ENCODE measurements at regions not wholly inside any gene's neighbourhood (a gene's known extent, or its start where the extent isn't known, plus 50 kb on each side); places are given as distances from the start of the nearest gene placed in this dataset.

DNA sequence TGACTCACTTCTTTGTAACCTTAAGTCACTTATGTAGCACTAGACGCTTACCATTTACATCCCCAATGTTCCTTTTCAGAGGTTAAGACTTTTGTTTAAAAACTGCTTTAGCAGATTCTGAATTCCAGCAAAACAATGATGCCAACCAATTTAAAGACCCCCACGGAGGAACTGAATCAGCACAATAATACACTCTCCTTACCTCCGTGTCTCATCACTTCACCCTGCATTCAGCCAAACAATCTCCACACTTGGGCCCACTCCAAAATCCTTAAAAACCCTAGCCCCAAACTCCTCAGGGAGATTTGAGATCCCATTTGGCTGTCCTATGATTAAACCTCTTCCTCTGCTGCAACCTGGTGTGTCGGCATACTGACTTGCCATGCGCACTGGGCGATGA is 153.9 kb downstream of the B3GNT2 start:
- Mint-ChIP-seq H3K36me3 (ENCODE audit: insufficient read depth) (no peaks in the 10 kb centered on the region), H3K27me3 (no peaks in the 10 kb centered on the region), H3K27ac (ENCODE audit: low read depth) (no peak overlapping the region), H3K9me3 (no peaks in the 10 kb centered on the region), H3K4me3 (no peak overlapping the region), H3K4me1 (no peaks in the 10 kb centered on the region)
- DNase-seq (ENCODE audit: low spot score in 2 of 2) (no peak), ATAC-seq (replicated peaks; ENCODE audit: extremely low read depth, poor library complexity, severe bottlenecking) (no peak)

DNA sequence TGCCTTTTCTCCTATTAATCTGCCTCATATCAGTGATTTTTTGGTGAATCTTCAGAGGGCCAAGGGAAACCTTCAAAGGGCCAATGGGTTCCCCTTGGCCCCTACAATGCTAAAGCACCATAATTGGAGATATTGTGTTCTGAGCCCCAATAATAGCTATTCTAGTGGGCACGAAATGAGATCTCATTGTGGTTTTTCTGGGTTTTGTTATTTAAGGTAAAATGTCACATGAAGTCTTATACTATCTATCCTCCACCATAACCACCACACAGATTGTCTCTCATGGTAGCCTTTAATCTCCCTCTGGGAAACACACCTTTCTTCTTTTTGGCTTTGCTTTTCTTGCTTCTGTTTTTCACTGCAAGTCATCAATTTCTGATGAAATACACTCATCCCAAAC is 152.8 kb downstream of the B3GNT2 start:
- ATAC-seq (replicated peaks; ENCODE audit: extremely low read depth, poor library complexity, severe bottlenecking) (no peak), DNase-seq (ENCODE audit: low spot score in 2 of 2) (no peak)
- Mint-ChIP-seq H3K9me3 (no peaks in the 10 kb centered on the region), H3K36me3 (ENCODE audit: insufficient read depth) (no peaks in the 10 kb centered on the region), H3K27me3 (no peaks in the 10 kb centered on the region), H3K4me1 (no peaks in the 10 kb centered on the region), H3K27ac (ENCODE audit: low read depth) (no peak overlapping the region), H3K4me3 (no peak overlapping the region)

DNA sequence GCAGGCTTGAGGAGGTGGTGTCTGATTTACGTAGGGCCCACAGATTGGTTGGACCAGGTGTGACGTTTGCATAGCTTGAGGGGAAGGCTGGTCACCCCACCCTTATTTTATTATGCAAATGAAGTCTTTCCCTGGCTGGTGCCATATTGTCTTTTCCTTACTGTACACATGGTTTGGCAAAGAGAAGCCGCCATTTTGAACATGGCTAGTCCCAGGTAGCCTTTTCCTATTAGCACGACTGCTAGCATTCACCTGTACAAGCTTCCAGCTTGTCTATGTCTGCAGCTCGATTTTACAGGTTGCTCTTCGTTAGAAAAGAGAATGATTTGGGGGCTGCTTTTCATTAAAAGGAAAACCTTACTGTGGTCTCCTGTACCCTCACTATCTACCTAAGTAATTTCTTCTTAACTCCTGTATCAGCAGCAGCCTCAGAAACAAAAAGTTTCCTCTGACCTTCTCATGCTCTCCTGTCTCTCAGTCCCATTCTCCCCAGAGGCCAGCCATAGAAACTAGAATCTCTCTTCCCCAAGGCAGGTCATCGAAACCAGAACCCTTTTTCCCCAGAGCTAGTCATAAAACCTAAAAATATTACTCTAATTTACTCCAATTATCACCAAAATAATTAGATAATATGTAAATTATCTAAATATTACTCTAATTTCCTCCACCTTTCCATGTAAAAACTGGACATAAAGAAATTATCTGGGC is 151.8 kb downstream of the B3GNT2 start:
- Mint-ChIP-seq H3K9me3 (no peaks in the 10 kb centered on the region), H3K36me3 (ENCODE audit: insufficient read depth) (no peaks in the 10 kb centered on the region), H3K27me3 (no peaks in the 10 kb centered on the region), H3K4me1 (no peaks in the 10 kb centered on the region), H3K4me3 (no peak overlapping the region), H3K27ac (ENCODE audit: low read depth) (no peak overlapping the region)
- DNase-seq (ENCODE audit: low spot score in 2 of 2) (no peak), ATAC-seq (replicated peaks; ENCODE audit: extremely low read depth, poor library complexity, severe bottlenecking) (no peak)

DNA sequence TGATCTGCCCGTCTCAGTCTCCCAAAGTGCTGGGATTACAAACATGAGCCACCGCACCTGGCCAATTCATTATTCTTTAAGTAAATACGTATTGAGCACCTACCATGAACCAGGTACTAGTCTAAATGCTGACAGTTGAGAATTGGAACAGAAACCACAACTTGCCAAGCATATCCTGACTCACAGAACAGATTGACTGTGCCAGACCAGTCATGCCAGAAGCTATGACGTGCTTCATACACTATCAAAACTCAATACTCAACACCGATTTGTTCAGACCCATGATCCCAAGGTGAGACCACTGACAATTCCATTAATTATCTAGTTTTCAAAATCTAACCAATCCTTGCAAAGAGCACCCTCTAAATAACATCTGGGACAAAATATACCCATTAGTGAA is 148.6 kb downstream of the B3GNT2 start:
- Mint-ChIP-seq H3K27ac (ENCODE audit: low read depth) (no peak overlapping the region), H3K27me3 (no peaks in the 10 kb centered on the region), H3K4me1 (no peaks in the 10 kb centered on the region), H3K4me3 (no peak overlapping the region), H3K9me3 (no peaks in the 10 kb centered on the region), H3K36me3 (ENCODE audit: insufficient read depth) (no peaks in the 10 kb centered on the region)
- ATAC-seq (replicated peaks; ENCODE audit: extremely low read depth, poor library complexity, severe bottlenecking) = no peak
- DNase-seq (ENCODE audit: low spot score in 2 of 2) = no peak

DNA sequence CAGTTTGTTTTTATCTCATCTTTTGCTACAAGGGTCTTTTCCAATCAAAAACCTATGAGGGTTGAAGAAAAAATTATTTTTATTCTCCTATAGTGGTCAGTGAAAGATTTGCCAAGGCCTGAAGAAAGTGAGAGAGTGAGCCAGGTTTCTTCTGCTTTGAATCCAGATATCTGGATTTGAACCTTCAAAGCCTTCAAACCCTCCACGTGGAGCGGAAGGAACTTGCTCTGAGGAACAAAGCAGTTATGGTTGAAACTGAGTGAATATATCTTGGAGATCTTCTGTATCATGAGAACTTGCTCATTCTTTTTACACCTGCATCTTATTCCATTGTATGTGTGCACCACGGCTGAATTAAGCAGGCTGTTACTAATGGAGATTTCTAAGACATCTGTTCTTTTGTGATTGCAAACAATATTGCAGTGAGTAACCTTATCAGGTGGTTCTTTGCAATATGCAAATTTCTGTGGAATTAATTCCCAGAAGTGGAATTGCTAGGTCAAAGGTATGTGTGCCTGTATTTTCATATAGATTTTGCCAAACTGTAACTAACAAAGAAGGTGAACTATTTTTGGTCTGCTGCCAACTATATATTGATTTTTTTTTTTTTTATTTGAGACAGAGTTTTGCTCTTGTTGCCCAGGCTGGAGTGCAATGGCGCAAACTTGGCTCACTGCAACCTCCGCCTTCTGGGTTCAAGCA is 147.9 kb downstream of the B3GNT2 start:
- no peak for ATAC-seq (replicated peaks; ENCODE audit: extremely low read depth, poor library complexity, severe bottlenecking)
- Mint-ChIP-seq H3K36me3 (ENCODE audit: insufficient read depth) (no peaks in the 10 kb centered on the region), H3K9me3 (no peaks in the 10 kb centered on the region), H3K4me3 (no peak overlapping the region), H3K27me3 (no peaks in the 10 kb centered on the region), H3K4me1 (no peaks in the 10 kb centered on the region), H3K27ac (ENCODE audit: low read depth) (no peak overlapping the region)
- DNase-seq (ENCODE audit: low spot score in 2 of 2) = no peak

DNA sequence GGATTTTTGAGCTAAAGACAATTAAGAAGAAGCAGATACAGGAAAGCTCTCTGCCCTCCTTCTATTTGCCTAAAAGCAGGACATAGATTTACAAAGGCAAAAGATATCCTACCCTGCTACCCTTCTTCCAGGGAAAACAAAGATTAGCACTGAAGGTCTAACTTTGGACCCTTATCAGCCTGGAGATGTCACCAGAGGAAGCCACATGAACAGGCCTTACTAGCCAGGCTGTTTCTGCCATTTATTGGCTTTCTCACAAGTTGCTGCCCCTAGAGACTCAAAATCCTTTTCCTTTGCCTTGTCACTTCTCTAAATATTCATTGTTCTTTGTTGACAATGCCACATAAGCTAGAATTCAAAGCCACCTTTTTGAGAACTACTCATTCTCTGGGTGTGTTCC is 147.3 kb downstream of the B3GNT2 start:
- Mint-ChIP-seq H3K36me3 (ENCODE audit: insufficient read depth) (peaks cover under 1% of the 10 kb centered on the region), H3K27ac (ENCODE audit: low read depth) (no peak overlapping the region), H3K27me3 (no peaks in the 10 kb centered on the region), H3K9me3 (no peaks in the 10 kb centered on the region), H3K4me1 (no peaks in the 10 kb centered on the region), H3K4me3 (no peak overlapping the region)
- ATAC-seq (replicated peaks; ENCODE audit: extremely low read depth, poor library complexity, severe bottlenecking) = no peak
- DNase-seq (ENCODE audit: low spot score in 2 of 2) = no peak

DNA sequence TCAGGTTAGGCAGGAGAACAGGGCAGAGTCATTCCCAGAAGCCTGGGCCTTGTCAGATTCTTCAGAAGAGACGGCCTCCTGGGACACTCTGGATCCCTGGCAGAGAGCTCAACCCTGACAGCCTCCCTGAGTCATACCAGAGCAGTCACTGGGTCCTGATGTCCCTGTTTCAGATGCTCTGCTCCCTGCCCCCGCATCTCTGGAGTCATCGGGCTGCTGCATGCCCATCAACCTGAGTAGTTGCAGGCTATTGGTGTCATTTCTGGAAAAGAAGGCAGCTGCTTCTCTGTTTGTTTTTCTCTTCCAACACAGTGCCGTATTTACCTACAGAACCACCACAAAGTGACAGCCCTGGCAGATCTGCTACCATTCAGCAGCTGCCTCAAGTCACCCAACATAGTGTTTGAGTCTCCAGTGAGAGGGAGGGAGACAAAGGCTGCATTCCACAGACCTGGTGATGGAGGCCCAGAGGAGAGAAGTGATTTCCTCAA is 145.1 kb downstream of the B3GNT2 start:
- no peaks in the 10 kb centered on the region for H3K27me3 Mint-ChIP-seq
- H3K27ac Mint-ChIP-seq (ENCODE audit: low read depth) = no peak overlapping the region
- H3K9me3 Mint-ChIP-seq = no peaks in the 10 kb centered on the region
- ATAC-seq (replicated peaks; ENCODE audit: extremely low read depth, poor library complexity, severe bottlenecking) (no peak), DNase-seq (ENCODE audit: low spot score in 2 of 2) (no peak)
- peaks cover 3% of the 10 kb centered on the region for H3K36me3 Mint-ChIP-seq (ENCODE audit: insufficient read depth)
- no peaks in the 10 kb centered on the region for H3K4me1 Mint-ChIP-seq
- no peak overlapping the region for H3K4me3 Mint-ChIP-seq

DNA sequence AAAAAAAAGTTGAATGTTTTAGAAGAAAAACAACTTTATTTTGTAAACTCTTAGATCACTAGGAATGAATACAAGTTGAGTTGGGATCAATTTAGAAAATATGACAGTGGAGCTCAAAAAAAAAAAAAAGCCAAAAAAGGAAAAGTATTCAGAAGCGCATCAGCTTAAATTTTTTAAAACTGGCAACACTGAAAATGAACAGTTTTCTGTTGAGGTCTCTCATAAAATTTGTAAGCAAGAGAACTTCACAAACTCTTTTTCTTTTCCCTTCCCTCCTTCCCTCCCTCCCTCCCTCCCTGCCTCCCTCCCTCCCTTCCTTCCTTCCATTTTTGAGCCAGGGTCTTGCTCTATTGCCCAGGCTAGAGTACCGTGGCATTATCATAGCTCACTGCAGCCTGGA is 143.9 kb downstream of the B3GNT2 start:
- H3K27me3 Mint-ChIP-seq = no peaks in the 10 kb centered on the region
- no peak overlapping the region for H3K27ac Mint-ChIP-seq (ENCODE audit: low read depth)
- no peak overlapping the region for H3K4me3 Mint-ChIP-seq
- no peak for DNase-seq (ENCODE audit: low spot score in 2 of 2)
- ATAC-seq (replicated peaks; ENCODE audit: extremely low read depth, poor library complexity, severe bottlenecking) = no peak
- H3K4me1 Mint-ChIP-seq = peaks cover 4% of the 10 kb centered on the region
- no peaks in the 10 kb centered on the region for H3K9me3 Mint-ChIP-seq
- peaks cover 3% of the 10 kb centered on the region for H3K36me3 Mint-ChIP-seq (ENCODE audit: insufficient read depth)

DNA sequence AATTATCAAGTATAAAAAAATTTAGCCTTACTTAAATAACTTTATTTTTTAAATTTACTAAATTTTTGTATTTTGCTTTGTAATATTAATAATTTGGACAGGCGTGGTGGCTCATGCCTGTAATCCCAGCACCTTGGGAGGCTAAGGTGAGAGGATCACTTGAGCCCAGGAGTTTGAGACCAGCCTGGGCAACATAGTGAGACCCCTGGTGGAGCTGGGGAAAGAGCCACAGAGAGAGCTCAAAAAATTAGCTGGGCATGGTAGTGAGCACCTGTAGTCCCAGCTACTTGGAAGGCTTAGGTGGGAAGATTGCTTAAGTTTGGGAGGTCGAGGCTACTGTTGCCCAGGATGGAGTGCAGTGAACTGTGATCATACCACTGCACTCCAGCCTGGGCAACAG is 143.5 kb downstream of the B3GNT2 start:
- Mint-ChIP-seq H3K27me3 (no peaks in the 10 kb centered on the region), H3K27ac (ENCODE audit: low read depth) (no peak overlapping the region), H3K36me3 (ENCODE audit: insufficient read depth) (peaks cover 3% of the 10 kb centered on the region), H3K9me3 (no peaks in the 10 kb centered on the region), H3K4me3 (no peak overlapping the region), H3K4me1 (peaks cover 9% of the 10 kb centered on the region)
- no peak for ATAC-seq (replicated peaks; ENCODE audit: extremely low read depth, poor library complexity, severe bottlenecking)
- no peak for DNase-seq (ENCODE audit: low spot score in 2 of 2)

DNA sequence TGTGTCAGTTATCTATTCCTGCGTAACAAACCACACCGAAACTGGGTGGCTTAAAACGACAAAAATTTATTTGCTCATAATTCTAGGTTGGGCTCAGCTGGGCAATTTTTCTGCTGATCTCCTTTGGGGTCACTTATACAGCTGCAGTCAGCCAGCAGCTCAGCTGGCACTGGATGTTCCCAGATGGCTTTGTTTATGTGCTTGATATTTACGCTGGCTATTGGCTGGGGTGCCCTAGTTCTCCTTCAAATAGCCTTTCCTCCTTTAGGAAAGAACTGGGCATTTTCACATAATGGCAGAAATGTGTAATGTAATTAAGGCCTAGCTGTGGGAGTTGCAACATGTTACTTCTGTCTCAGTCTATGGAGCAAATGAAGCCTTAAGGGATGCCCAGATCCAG is 142.2 kb downstream of the B3GNT2 start:
- Mint-ChIP-seq H3K4me3 (no peak overlapping the region), H3K9me3 (no peaks in the 10 kb centered on the region), H3K36me3 (ENCODE audit: insufficient read depth) (peaks cover 10% of the 10 kb centered on the region), H3K27me3 (no peaks in the 10 kb centered on the region), H3K4me1 (peaks cover 19% of the 10 kb centered on the region), H3K27ac (ENCODE audit: low read depth) (no peak overlapping the region)
- DNase-seq (ENCODE audit: low spot score in 2 of 2) (no peak), ATAC-seq (replicated peaks; ENCODE audit: extremely low read depth, poor library complexity, severe bottlenecking) (no peak)

DNA sequence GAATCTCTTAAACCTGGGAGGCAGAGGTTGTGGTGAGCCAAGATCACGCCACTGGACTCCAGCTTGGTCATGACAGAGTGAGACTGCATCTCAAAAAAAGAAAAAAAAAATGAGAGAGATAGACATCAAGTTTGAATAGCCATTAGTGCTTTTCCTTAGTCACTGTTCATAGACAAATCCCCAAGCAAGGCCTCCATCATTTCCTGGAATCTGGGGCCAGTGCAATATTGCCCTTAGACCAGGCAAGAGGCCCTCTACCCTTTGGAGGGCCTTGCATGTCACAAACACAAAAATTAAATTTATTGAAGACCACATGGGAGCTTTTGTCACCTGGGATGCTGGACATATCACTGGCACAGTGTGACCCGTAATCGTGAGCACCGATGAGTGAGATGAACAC is 141.5 kb downstream of the B3GNT2 start:
- ATAC-seq (replicated peaks; ENCODE audit: extremely low read depth, poor library complexity, severe bottlenecking) (no peak), DNase-seq (ENCODE audit: low spot score in 2 of 2) (no peak)
- H3K27ac Mint-ChIP-seq (ENCODE audit: low read depth) = no peak overlapping the region
- no peaks in the 10 kb centered on the region for H3K9me3 Mint-ChIP-seq
- peaks cover 14% of the 10 kb centered on the region for H3K36me3 Mint-ChIP-seq (ENCODE audit: insufficient read depth)
- peaks cover 25% of the 10 kb centered on the region for H3K4me1 Mint-ChIP-seq
- no peaks in the 10 kb centered on the region for H3K27me3 Mint-ChIP-seq
- H3K4me3 Mint-ChIP-seq = no peak overlapping the region

DNA sequence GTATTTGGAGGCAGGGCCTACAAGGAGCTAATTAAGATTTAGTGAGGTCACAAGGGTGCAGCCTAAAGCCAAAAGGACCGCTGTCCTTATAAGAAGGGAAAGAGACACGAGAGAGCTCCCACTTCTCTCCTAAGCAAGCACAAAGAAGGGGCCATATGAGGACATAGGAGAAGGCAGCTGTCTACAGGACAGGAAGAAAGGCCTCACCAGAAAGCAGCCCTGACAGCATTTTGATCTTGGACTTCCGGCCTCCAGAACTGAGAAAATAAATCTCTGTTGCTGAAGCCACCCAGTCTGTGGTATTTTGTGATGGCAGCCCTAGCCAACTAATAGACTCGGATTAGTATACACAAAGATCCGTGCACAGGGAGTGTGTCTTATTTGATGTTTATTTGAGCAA is 139.7 kb downstream of the B3GNT2 start:
- Mint-ChIP-seq H3K4me1 (peaks cover 38% of the 10 kb centered on the region), H3K36me3 (ENCODE audit: insufficient read depth) (peaks cover 14% of the 10 kb centered on the region), H3K27ac (ENCODE audit: low read depth) (peak overlapping the region; percentile 96), H3K27me3 (no peaks in the 10 kb centered on the region), H3K4me3 (no peak overlapping the region), H3K9me3 (no peaks in the 10 kb centered on the region)
- ATAC-seq (replicated peaks; ENCODE audit: extremely low read depth, poor library complexity, severe bottlenecking) (no peak), DNase-seq (ENCODE audit: low spot score in 2 of 2) (no peak)

DNA sequence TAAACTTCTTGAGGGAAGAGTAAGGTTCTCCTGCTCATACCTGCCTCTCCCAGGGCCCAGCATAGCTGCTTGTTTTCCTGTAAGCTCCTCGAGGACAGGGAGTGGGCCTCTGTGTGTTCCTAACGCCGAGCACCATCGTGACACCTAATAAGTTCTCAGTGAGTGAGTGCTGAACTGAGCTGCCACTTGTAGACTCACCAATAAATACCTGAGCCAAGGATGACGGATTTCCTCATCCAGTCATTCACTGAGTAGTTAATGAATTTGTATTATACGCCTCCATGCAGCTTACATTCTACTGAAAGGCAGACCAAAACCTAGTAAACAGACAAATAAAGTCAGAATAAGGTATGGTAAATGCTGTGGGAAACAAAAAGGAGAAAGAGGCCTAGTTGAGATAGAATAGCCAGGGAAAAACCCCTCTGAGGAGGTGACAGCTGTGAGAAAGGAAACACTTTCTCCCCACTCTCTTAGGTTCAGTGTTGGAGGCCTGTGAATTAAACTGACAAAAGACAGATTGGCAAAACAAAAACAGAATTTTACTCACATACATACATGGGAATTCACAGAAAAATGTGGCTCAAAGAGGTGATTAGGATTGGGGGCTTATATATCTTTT is 138.6 kb downstream of the B3GNT2 start:
- ATAC-seq (replicated peaks; ENCODE audit: extremely low read depth, poor library complexity, severe bottlenecking) (no peak), DNase-seq (ENCODE audit: low spot score in 2 of 2) (no peak)
- Mint-ChIP-seq H3K36me3 (ENCODE audit: insufficient read depth) (peaks cover 14% of the 10 kb centered on the region), H3K9me3 (no peaks in the 10 kb centered on the region), H3K27me3 (no peaks in the 10 kb centered on the region), H3K27ac (ENCODE audit: low read depth) (peak overlapping the region; percentile 96), H3K4me3 (no peak overlapping the region), H3K4me1 (peaks cover 44% of the 10 kb centered on the region)
